HG03565 (cell line): ENCODE measurements at regions not wholly inside any gene's neighbourhood (a gene's known extent, or its start where the extent isn't known, plus 50 kb on each side); places are given as distances from the start of the nearest gene placed in this dataset.

ENCODE experiments used
- ATAC-seq: cut with Tn5 transposase; IDR thresholded peaks from one replicate; pipeline ENCODE4 v1.9.1; 2021; ENCODE audit warnings: mild to moderate bottlenecking, moderate library complexity; ENCODE audit not compliant: unreplicated experiment

GRCh38 chr3:21801631-21802030 lies 50.6 kb upstream of the ZNF385D start:
- ATAC-seq: no peak

GRCh38 chr3:21803604-21804003 lies 52.6 kb upstream of the ZNF385D start:
- no peak for ATAC-seq

GRCh38 chr3:21804330-21804729 lies 53.3 kb upstream of the ZNF385D start:
- ATAC-seq: no peak

- ATAC-seq: no peak
Measured at GRCh38 chr3:21806733-21807132, 55.7 kb upstream of the ZNF385D start.

- no peak for ATAC-seq
Measured at GRCh38 chr3:21825684-21826083, 74.7 kb upstream of the ZNF385D start.

GRCh38 chr3:21826416-21826815 lies 75.4 kb upstream of the ZNF385D start:
- no peak for ATAC-seq

- ATAC-seq: no peak
Measured at GRCh38 chr3:21830541-21830940, 79.5 kb upstream of the ZNF385D start.

- no peak for ATAC-seq
Measured at GRCh38 chr3:21835264-21835663, 84.3 kb upstream of the ZNF385D start.

- no peak for ATAC-seq
Measured at GRCh38 chr3:21836227-21836626, 85.2 kb upstream of the ZNF385D start.

GRCh38 chr3:21839176-21839575 lies 88.2 kb upstream of the ZNF385D start:
- no peak for ATAC-seq

- ATAC-seq: no peak
Measured at GRCh38 chr3:21839592-21839991, 88.6 kb upstream of the ZNF385D start.

- no peak for ATAC-seq
Measured at GRCh38 chr3:21847005-21847404, 96.0 kb upstream of the ZNF385D start.

- ATAC-seq: no peak
Measured at GRCh38 chr3:21859124-21860081, 108.4 kb upstream of the ZNF385D start.

GRCh38 chr3:21860082-21860475 lies 109.1 kb upstream of the ZNF385D start:
- ATAC-seq: no peak

- ATAC-seq: no peak
Measured at GRCh38 chr3:21860657-21861056, 109.6 kb upstream of the ZNF385D start.

GRCh38 chr3:21876782-21877181 lies 125.8 kb upstream of the ZNF385D start:
- ATAC-seq: no peak

- no peak for ATAC-seq
Measured at GRCh38 chr3:21877214-21877754, 126.3 kb upstream of the ZNF385D start.

- no peak for ATAC-seq
Measured at GRCh38 chr3:21879184-21879886, 128.3 kb upstream of the ZNF385D start.

- no peak for ATAC-seq
Measured at GRCh38 chr3:21888656-21889055, 137.6 kb upstream of the ZNF385D start.

- ATAC-seq: no peak
Measured at GRCh38 chr3:21889166-21889565, 138.2 kb upstream of the ZNF385D start.

- no peak for ATAC-seq
Measured at GRCh38 chr3:21892104-21892503, 141.1 kb upstream of the ZNF385D start.

- no peak for ATAC-seq
Measured at GRCh38 chr3:21893242-21893641, 142.2 kb upstream of the ZNF385D start.
